Erythroblast (primary cell): ENCODE measurements at regions not wholly inside any gene's neighbourhood (a gene's known extent, or its start where the extent isn't known, plus 50 kb on each side); places are given as distances from the start of the nearest gene placed in this dataset.

Source experiments
- DNase-seq, 2 experiments: peaks; one replicate each; lab custom pipeline; 2025; lab: John Stamatoyannopoulos, UW
- GATA1 ChIP-seq: IDR thresholded peaks from 2 replicates; pipeline ENCODE4 v1.6.1; 2011; ENCODE audit warnings: low read depth, mild to moderate bottlenecking, control low read depth, low read length, moderate library complexity
- POLR2A ChIP-seq: IDR thresholded peaks from 2 replicates; pipeline ENCODE4 v1.6.1; 2011; ENCODE audit warnings: mild to moderate bottlenecking, low read length

DNA sequence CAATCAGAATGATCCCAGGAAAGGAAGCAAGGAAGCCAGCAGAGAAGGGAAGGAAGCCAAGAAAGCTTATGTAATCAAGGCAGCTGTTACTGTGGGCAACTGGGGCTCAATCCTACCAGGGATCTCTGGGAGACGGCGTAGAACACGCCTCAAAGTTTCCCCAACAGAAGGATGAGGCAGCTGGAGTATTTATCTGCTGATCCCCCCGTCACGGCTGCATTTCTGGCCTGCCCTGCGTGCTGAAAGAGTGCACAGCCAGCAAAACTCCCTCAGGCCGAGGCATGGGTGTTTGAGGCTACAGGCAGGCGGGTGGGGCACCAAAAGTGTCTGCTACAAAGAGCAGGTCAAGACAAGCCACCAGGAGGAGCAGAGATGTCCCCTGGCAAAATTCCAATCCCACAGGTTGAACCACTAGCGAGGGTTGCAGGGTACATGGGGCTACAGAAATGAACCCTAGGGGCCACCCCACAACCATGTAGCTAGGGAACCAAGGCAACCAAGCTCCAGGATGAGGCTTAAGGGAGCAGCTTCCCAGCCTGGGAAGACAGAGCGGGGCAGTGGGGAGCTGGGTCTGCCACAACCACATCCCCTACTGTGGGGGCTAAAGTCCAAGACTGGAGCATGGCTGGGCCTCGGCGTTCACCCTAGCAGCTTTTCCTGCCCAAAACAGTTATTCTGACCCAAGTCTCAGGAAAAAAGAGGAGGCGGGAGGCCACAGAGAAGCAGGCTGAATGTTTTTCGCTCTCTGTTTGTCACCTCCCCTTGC, 113.4 kb downstream of the BCOR start:
- TF ChIP-seq POLR2A (no peak), GATA1 (no peak)
- peak; percentile 2 to 3 for DNase-seq

DNA sequence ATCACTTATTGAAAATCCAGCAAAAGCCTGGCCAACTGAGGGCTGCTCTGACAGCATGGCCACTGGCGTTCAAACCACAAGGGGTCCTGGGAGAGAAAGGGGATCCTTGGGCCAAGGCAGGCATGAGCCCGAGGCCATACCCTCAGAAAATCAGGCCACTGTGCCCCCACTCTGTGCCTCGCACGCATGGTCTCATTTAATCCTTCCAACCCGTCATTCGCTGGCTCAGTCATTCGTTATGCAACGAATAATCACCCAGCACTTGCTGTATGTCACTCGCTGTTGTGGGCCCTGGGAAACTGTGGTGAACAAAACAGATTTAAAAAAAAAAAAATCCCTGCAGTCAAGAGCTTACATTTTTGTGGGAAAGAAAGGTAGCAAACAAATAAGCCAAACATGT, 112.7 kb downstream of the BCOR start:
- no peak for TF ChIP-seq GATA1
- no peak for TF ChIP-seq POLR2A

DNA sequence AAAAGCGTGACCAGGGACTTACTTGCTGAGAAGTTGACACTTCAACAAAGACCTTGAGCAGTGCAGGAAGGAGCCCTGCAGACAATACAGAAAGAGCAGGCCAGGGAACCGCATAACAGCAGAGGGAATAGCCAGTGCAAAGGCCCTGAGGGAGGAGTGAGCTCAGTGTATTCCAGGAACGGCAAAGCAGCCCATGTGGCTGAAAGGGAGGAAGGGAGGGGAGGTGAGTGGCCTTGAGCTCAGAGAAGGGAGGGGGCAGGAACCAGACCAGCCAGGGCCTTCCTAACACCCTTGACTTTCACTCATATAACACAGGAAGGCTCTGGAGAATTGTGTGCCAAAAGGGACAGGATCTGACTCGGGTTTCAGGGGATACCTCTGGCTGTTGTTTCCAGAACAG, 112.2 kb downstream of the BCOR start:
- no peak for DNase-seq
- no peak for TF ChIP-seq POLR2A
- TF ChIP-seq GATA1: no peak

More for the DNA sequence above, 112.7 kb downstream of the BCOR start:
- DNase-seq: no peak

DNA sequence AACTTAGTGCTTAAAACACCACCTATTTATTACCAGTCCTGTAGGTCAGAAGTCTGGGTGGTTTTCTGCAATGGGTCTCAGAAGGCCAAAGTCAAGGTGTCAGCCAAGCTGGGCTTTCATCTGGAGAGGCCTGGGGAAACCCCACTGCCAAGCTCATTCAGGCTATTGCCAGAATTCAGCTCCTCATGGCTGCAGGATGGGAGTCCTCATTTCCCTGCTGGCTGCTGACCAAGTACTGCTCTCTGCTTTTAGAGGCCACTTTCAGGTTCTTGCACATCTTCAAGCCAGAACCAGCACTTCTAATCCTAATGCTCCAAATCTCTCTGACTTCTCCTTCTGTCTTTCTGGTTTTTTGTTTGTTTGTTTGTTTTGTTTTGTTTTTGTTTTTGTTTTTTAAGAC, 109.3 kb downstream of the BCOR start:
- no peak for DNase-seq
- TF ChIP-seq GATA1 (no peak), POLR2A (no peak)

DNA sequence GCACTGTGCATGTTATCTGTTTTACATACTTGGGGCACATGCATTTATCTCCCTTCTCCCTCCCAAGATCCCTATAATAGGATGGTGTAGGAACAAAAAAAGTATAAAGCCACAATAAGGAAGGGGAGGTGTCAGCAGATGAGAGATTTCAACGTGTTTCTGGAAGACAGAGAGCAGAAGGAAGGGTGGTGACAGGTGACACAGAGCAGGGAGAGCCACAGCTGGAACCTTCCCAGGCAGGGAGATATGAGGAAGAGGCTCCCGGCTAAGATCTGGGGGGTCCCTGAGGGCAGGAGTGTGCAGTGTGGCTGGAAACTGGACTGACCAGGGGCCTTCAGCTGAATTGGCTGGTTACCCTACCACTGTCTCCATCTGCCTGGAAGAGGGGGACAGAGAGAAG, 107.4 kb downstream of the BCOR start:
- TF ChIP-seq POLR2A (no peak), GATA1 (no peak)
- no peak for DNase-seq

DNA sequence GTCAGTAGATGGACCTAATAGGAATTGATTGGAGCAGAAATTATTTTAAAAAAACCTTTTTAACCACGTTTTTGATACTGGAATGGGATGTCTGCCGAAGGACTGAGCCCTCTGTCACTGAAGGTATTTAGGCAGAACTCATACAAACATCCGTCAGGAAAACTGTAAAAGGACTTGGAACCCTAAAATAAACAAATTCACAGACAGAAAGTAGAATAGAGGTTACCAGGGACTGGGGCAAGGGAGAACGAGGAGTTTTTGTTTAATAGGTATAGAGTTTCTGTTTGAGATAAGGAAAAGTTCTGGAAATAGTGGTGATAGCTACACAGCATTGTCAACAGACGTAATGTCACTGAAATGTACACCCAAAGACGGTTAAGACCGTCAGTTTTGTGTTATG, 105.5 kb downstream of the BCOR start:
- no peak for TF ChIP-seq GATA1
- TF ChIP-seq POLR2A: no peak
- no peak for DNase-seq

DNA sequence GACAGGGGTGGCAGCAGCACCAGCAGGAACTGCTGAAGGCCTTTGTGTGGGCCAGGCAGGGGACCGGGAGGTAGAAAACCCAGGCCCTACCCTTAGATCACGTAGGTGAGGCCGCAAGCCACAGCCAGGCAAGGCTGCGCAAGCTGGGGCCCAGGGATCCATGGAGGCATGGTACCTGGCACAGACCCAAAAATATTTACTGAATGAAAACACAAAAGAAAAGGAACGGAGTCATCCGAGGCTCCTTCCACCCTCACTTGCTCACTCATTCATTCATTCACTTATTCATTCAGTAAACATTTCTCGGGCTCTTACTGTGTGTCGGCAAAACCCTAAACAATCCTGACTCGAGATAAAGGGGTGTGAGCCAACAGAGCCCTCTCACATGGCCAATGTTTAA, 102.3 kb downstream of the BCOR start:
- TF ChIP-seq POLR2A (no peak), GATA1 (no peak)
- DNase-seq: no peak

DNA sequence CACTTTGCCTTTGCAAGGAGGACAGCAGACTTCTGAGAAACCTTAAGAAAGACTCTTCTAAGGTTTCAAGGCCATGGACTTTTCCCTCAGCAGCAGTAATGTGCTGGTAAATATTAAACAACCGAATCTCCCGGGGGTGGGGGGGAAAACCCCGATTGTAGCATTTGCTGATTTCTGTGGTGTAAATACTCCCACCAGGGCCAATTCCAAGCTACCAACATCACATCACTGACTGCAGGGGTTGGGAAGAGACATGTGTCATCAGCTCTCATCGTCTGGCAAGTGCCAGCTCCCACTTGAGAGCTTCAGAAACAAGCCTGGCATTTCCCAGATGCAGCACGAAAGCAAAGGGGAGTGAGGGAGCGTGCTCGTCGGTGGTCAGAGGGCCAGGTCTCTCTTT, 101.2 kb downstream of the BCOR start:
- TF ChIP-seq POLR2A (no peak), GATA1 (no peak)
- DNase-seq: no peak

DNA sequence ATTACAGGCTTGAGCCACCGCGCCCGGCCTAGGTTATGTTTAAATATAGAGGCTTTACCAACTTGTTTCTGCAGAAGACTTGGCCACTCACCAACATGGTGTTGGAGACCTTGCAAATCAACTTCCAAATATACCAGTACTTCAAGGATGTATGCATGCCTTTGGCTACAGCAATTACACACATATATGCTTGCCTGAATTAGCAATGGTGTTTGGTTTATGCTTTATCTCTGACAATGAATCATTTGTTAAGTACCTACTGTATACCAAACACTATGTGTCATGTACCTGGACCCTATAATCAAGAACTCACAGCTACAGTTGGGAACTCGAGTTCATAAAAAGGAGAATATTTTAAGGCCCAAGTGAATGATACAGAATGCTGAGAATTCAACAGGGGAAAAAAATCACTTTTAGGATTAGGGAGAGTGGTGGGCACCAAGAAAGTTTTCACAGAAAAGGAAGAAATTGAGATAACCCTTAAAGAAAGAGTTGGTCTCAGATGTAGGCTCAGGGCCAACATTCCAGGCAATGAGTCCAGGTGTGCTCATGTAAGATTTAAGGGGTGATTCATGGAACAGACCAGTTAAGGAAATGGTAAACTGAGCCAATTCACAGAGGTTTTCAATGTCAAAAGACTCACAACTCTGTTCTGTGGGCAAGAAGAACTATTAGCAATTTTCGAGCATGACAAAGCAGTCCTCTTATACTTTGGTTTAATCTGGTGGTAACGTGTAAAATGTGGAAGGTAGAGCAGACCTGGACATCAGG, 98.9 kb downstream of the BCOR start:
- DNase-seq: no peak
- no peak for TF ChIP-seq POLR2A
- no peak for TF ChIP-seq GATA1
